IMR-90 (cell line): ENCODE measurements at regions not wholly inside any gene's neighbourhood (a gene's known extent, or its start where the extent isn't known, plus 50 kb on each side); places are given as distances from the start of the nearest gene placed in this dataset.
"Not testable (repeated sequence)": the region's sequence is repeated elsewhere in the genome, so short reads cannot be mapped to it uniquely, and the experiment has no call there.

ENCODE experiments used
- ATAC-seq: fragments of 200-7000 bp; cut with Tn5 transposase; 2 replicates; pipeline ENCODE4 v1.9.1; 2020; ENCODE audit warnings: low read depth, mild to moderate bottlenecking, moderate library complexity
- BruUV-seq: library from RNA; stranded (reverse); fragments of 400-500 nt; replicated peaks from 2 replicates; lab custom pipeline; 2021; lab: Mats Ljungman, UMichigan
- CTCF ChIA-PET: fragments of 300-600 bp; formaldehyde crosslinking; extraction: SDS; loops from one replicate; lab custom pipeline; 2021; ENCODE audit warnings: antibody characterized with exemption; lab: Yijun Ruan, JAX
- POLR2A ChIA-PET: fragments of 300-600 bp; sonication (Branson Sonifier 250); formaldehyde crosslinking; loops from one replicate; lab custom pipeline; 2022; ENCODE audit warnings: antibody characterized with exemption; ENCODE audit not compliant: unreplicated experiment; lab: Charles Lee
- DNase-seq: peaks from one replicate; pipeline ENCODE4 v3.0.0; 2013
- H2AFZ ChIP-seq: replicated peaks from 2 replicates; pipeline ENCODE3; 2013; ENCODE audit warnings: low read length, mild to moderate bottlenecking; ENCODE audit not compliant: poor library complexity
- H2AK5ac ChIP-seq: 2 replicates; pipeline ENCODE4 v1.6.1; 2013; ENCODE audit warnings: low read depth, low read length, inconsistent platforms
- H2AK9ac ChIP-seq: replicated peaks from 2 replicates; pipeline ENCODE3; 2013; ENCODE audit warnings: mild to moderate bottlenecking, low read depth, low read length, moderate library complexity; ENCODE audit not compliant: poor library complexity
- H2BK120ac ChIP-seq: 2 replicates; pipeline ENCODE4 v1.6.1; 2013; ENCODE audit warnings: low read depth, low read length, inconsistent platforms
- H2BK15ac ChIP-seq: 3 replicates; pipeline ENCODE4 v1.6.1; 2013; ENCODE audit warnings: low read depth, low read length, inconsistent platforms
- H2BK20ac ChIP-seq: 2 replicates; pipeline ENCODE4 v1.6.1; 2013; ENCODE audit warnings: low read depth, mild to moderate bottlenecking, inconsistent platforms, low read length, moderate library complexity
- H2BK5ac ChIP-seq: 2 replicates; pipeline ENCODE4 v1.6.1; 2013; ENCODE audit warnings: mild to moderate bottlenecking, low read depth, low read length, inconsistent platforms; ENCODE audit not compliant: poor library complexity, severe bottlenecking
- H3K14ac ChIP-seq: replicated peaks from 2 replicates; pipeline ENCODE4 v1.6.1; 2013; ENCODE audit warnings: low read depth, low read length, inconsistent platforms
- H3K18ac ChIP-seq: 2 replicates; pipeline ENCODE4 v1.6.1; 2013; ENCODE audit warnings: low read depth, low read length, control low read depth
- H3K23ac ChIP-seq: 2 replicates; pipeline ENCODE4 v1.6.1; 2013; ENCODE audit warnings: low read depth, low read length, inconsistent platforms
- H3K27ac ChIP-seq: 2 replicates; pipeline ENCODE4 v1.5.1; 2013; ENCODE audit warnings: mild to moderate bottlenecking, control low read depth, low read length; ENCODE audit not compliant: insufficient read depth
- H3K27me3 ChIP-seq: 2 replicates; pipeline ENCODE4 v1.6.1; 2013; ENCODE audit warnings: low read length; ENCODE audit not compliant: control insufficient read depth, insufficient read depth
- H3K36me3 ChIP-seq: 2 replicates; pipeline ENCODE4 v1.6.1; 2013; ENCODE audit warnings: low read length, mixed read lengths; ENCODE audit not compliant: control insufficient read depth, insufficient read depth
- H3K4ac ChIP-seq: 2 replicates; pipeline ENCODE4 v1.6.1; 2013; ENCODE audit warnings: low read depth, low read length, inconsistent platforms
- H3K4me1 ChIP-seq: 2 replicates; pipeline ENCODE4 v1.6.1; 2013; ENCODE audit warnings: low read length, mixed read lengths; ENCODE audit not compliant: control insufficient read depth, insufficient read depth
- H3K4me2 ChIP-seq: 2 replicates; pipeline ENCODE4 v1.6.1; 2013; ENCODE audit warnings: low read depth, mild to moderate bottlenecking, control low read depth, low read length, moderate library complexity
- H3K4me3 ChIP-seq: 2 replicates; pipeline ENCODE4 v1.5.1; 2013; ENCODE audit warnings: low read depth, mild to moderate bottlenecking, control low read depth, low read length, moderate library complexity; ENCODE audit not compliant: insufficient read depth
- H3K56ac ChIP-seq: 2 replicates; pipeline ENCODE4 v1.6.1; 2013; ENCODE audit warnings: low read length, inconsistent platforms; ENCODE audit not compliant: insufficient read depth; ENCODE audit errors: extremely low read depth
- H3K79me1 ChIP-seq, 2 experiments: 2 replicates each; pipeline ENCODE4 v1.6.1; 2013; ENCODE audit warnings: low read length in 2 of 2, inconsistent platforms in 1 of 2, low read depth in 1 of 2
- H3K9ac ChIP-seq: 2 replicates; pipeline ENCODE4 v1.6.1; 2013; ENCODE audit warnings: low read depth, low read length, control low read depth
- H3K9me1 ChIP-seq: 2 replicates; pipeline ENCODE4 v1.6.1; 2013; ENCODE audit warnings: low read length, inconsistent platforms; ENCODE audit not compliant: insufficient read depth
- H3K9me3 ChIP-seq: 2 replicates; pipeline ENCODE4 v1.6.1; 2013; ENCODE audit warnings: low read length; ENCODE audit not compliant: control insufficient read depth, insufficient read depth
- H4K20me1 ChIP-seq: 2 replicates; pipeline ENCODE4 v1.6.1; 2013; ENCODE audit warnings: low read length, inconsistent platforms; ENCODE audit not compliant: insufficient read depth
- H4K5ac ChIP-seq: 2 replicates; pipeline ENCODE4 v1.6.1; 2013; ENCODE audit warnings: mild to moderate bottlenecking, low read depth, low read length, control low read depth
- H4K8ac ChIP-seq, 2 experiments: 2 replicates each; pipeline ENCODE4 v1.6.1; 2013; ENCODE audit warnings: low read depth in 2 of 2, low read length in 2 of 2, control low read depth in 1 of 2, inconsistent platforms in 1 of 2
- H4K91ac ChIP-seq: 2 replicates; pipeline ENCODE4 v1.6.1; 2013; ENCODE audit warnings: low read depth, low read length, inconsistent platforms; ENCODE audit not compliant: insufficient read depth
- WGBS, 2 experiments: methylation state at CpG; one replicate each; pipeline versions ENCODE4 v1.1.5 to v1.1.7; 2013; ENCODE audit warnings: missing lambda C conversion rate in 2 of 2; ENCODE audit not compliant: insufficient read length in 1 of 2; ENCODE audit errors: extremely low coverage in 2 of 2; 5-methylcytosine and 5-hydroxymethylcytosine counted together
- dilution Hi-C: fragments of 300-500 bp; cut with HindIII; formaldehyde crosslinking; loops from one replicate; pipeline ENCODE4 v1.14.3; 2018; ENCODE audit warnings: low sequenced_read_pairs; ENCODE audit not compliant: unreplicated experiment
- in situ Hi-C: fragments of 300-500 bp; cut with MboI; formaldehyde crosslinking; loops from 3 replicates; pipeline ENCODE4 v1.14.3; 2019; ENCODE audit warnings: low sequenced_read_pairs, inconsistent platforms, mixed read lengths
- intact Hi-C: fragments of 100-400 bp; cut with micrococcal nuclease; formaldehyde crosslinking; loops from 2 replicates; pipeline ENCODE4 v1.10.0; 2022

DNA sequence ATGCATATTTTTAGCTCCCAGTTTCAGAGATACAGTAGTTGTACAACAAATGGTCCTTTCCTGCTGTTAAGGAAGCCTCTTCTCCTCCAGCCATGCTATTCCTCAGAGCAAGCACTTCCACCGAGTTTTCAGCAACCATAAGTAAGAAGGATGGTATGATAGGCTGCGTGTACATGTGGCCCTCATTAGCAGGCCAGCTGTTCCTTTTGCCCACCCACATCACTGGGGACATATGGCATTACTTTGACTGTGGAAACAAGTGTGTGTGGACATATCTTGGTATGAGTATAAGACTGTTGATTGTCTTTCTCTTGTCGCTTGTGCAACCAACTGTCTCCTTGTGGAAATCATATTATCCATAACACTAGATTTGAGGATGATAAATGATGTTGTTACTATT, 129.4 kb upstream of the ZNF717 start:
- POLR2A ChIA-PET, H3K4ac ChIP-seq, H3K27me3 ChIP-seq, H4K8ac ChIP-seq, intact Hi-C loops, H3K79me1 ChIP-seq, H3K27ac ChIP-seq, H2BK15ac ChIP-seq, H3K36me3 ChIP-seq, CTCF ChIA-PET, H4K5ac ChIP-seq, H2BK5ac ChIP-seq, H3K56ac ChIP-seq, H4K20me1 ChIP-seq, H4K91ac ChIP-seq, DNase-seq, H3K14ac ChIP-seq, BruUV-seq, H2AK5ac ChIP-seq, ATAC-seq, H3K4me2 ChIP-seq, H2BK20ac ChIP-seq, H3K9me1 ChIP-seq, H3K9me3 ChIP-seq, H2AFZ ChIP-seq, H3K4me3 ChIP-seq, H2BK120ac ChIP-seq, H3K23ac ChIP-seq, H3K4me1 ChIP-seq, H3K9ac ChIP-seq, dilution Hi-C loops, in situ Hi-C loops, H2AK9ac ChIP-seq, H3K18ac ChIP-seq: not testable (repeated sequence)
- no CpG with 5 or more reads among the region's 3 CpGs for WGBS, 2 experiments
